ENCODE measurements at regions not wholly inside any gene's neighbourhood (a gene's known extent, or its start where the extent isn't known, plus 50 kb on each side); places are given as distances from the start of the nearest gene placed in this dataset.

DNA sequence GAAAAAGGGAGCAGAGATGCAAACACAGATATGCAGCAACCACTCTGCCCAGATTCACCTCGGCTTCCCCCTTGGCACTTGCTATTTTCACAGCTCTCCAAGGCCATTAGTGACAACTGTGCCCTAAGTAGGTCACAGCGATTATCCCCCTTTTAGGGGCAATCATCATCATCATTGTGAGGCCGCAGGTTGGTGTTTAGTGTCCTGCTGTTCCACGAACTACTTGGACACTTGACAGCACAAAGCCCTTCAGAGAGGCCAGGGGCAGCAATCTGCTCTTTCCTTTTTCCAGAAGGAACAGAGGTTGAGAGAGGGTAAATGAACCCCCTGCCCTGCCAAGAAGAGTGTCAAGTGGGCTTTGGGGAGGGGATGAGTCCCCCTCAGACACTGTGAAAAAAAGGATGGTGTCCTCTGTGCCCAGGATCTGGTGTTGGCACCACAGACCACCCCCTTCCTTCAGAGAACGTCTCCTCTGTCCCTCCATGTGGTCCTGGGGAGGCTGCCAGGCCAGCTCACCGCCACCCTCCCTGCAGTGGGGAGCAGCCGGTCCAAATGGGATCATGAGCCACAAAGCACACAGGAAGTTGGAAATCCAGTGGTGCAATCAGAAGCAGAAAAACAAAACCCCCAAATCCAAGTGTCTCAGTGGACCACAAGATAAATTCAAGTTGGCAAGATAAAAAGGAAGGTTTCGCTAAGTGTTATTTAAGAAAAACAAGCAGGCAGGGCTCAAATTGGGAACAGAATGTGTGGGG is 78.4 kb upstream of the MED9 start:
- DNase-seq = no peak

DNA sequence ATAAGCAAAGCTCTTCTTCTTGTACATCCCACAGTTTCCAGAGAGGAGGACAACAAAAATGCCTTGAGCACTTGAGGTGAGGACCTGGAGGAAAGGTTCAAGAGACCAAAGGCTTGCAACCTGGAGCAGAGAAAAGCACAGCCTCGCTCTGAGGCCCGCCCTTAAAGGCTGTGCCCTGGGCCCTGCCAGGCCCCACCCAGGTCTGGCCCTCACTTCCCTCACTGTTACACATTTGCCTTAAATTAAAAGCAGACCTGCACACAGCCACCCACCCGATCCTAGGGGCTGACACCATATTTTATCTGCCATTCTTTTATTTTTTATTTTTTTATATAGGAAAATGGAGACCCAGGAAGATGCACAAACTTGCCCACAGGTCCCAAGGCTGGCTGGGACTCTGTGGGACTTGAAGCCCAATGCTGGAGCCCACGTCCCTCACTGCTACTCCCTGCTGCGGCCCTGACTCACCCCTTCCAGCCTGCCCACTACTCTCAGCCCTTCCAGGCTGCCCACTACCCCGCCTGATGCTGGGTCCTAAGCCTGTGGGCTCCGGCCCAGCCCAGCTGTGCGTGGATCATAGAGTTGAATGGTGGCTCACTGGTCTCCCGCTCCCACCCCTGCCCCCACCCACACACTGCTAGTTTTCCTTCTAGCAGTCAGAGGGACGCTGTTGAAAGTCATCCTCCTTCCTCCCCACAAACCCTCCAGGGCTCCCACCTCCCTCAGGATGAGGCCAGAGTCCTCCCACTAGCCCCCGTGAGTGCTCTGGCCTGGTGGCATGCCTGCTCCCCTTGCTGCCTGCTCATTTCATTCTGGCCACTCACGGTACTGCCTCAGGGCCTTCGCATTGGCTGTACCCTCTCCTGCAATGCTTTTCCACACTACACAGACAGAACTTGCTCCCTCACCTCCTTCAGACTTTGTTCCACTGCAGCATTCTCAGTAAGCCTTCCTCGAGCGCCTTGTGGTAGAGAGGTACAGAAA is 77.6 kb upstream of the MED9 start:
- no peak for DNase-seq

DNA sequence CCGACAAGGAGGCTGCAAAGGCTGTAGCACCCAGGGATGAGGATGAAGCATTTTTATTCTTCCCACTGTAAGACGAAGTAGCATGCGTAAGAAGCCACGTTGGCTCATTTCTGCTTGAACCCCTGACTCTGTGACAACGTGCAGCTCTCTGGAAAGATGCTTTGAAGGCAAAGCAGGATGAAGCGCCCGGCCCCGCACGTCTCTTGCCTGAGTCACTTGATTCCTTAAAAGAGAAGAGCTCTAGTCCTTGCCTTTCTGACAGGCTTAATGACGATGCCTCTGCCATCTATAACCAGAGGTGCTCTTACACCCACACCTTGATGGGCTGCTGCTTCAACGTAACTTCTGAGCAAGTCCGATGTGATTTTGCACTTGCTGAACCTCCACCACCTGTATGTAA is 76.7 kb upstream of the MED9 start:
- DNase-seq = no peak

DNA sequence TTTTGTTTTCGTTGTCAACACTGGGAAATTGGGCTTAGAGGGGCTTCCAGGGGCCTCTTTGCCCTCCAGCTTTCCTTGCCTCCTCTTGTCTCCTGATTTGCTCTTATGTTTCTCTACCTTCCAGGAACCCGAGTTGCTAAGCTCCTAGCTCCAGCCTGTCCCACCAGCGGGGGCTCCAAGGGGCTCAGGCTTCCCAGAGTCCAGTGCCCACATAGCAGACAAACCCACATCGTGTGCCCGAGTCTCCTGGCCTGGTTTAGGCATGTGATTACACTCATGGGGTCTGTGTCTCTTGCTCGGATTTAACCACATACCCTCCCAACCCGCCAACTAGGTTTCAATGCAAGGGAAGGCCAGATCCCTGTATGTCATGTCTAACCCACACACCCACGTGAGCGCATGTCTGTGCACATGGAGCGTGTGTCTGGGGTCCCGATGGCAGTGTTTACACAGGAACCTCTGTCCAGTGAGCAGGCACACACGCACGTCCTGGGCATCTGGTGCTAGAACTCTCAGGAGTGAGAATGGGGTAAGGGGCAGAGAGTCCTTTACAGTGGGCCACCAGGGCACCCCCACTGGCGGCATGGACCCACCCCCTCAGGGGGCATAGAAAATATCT is 76.1 kb upstream of the MED9 start:
- no peak for DNase-seq

DNA sequence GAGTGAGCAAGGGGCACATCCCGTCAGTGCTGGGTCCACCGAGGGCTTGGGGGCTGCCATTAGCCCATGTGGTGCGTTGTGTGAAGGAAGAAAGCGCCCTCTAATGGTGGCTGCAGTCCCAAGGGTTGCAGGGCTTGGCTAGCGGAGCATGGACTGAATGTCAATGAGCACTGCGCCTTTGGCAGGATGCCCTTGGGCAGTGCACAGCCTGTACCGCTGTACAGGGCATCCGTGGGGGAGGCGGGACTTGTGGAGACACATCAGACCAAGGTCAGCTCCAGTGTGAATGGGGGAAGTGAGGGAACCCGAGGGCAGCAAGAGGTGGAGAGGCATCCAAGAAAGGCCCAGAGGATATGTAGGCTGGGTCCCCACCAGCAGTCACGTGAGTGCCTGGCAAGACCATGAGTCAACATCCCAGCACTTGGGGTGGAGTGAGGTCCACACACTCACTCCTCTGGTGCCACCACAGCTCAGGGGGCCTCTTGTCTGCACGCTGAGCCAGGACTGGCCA is 75.5 kb upstream of the MED9 start:
- DNase-seq = no peak

DNA sequence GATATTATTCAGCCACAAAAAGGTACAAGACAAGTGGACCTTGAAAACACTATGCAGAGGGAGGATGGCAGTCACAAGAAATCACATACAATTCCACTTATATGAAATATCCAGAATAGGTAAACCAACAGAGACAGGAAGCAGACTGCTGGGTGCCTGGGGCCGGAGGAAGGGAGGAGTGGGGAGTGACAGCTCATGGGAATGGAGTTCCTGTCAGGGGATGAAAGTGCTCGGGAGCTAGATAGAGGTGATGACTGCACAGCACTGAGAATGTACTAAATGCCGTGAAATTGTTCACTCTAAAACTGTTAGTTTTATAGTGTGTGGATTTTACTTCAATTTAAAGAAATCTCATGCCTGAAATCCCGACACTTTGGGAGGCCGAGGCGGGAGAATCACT is 74.2 kb upstream of the MED9 start:
- DNase-seq = no peak

DNA sequence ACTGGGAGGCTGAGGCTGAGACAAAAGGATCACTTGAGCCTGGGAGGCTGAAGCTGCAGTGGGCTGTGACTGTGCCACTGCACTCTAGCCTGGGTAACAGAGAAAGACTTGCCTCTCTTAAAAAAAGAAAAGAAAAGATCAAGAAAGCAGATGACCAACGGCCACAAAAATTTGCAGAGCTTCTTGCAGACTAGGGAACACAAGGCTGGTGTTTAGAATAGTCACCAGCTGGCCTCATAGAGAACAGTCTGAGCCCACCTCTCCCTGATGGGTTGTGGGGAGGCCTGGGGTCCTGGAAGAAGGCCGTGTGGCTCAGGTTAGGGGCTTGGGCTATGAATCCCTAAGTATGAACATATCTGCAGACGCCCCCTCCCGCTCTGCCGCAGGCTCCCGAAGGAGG is 73.7 kb upstream of the MED9 start:
- DNase-seq = no peak

DNA sequence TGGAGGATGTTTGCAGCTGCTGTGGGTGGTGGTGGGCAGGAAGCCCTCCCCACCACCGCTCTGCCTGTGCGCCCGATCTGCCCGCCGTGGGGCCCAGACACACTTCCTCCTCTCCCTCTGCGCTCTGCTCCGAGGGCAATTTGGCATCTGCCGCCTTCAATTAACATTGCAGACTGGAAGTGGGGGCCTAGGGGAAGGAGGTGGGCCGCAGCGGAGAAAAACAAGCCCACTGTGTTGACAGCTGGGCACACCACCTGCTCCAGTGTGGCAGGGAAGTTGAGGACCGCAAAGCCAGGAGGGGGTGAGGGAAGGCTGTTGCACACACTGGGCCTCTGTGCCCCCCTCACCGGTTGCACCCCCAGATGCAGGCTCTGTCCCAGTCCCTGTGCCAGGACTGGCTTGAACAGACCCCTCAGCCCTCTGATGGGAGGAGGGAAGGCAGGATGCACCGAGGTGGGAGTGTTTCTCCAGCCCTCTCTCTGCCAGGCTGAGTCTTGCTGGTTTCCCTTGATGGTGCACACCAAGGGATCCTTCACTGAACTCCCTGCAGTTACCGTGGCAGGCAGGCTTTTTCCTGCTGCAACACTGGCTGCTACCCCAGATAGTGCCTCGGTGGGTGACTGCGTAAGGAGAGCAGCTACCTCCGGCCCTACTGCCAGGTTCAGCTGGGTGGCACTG is 72.8 kb upstream of the MED9 start:
- DNase-seq = no peak

DNA sequence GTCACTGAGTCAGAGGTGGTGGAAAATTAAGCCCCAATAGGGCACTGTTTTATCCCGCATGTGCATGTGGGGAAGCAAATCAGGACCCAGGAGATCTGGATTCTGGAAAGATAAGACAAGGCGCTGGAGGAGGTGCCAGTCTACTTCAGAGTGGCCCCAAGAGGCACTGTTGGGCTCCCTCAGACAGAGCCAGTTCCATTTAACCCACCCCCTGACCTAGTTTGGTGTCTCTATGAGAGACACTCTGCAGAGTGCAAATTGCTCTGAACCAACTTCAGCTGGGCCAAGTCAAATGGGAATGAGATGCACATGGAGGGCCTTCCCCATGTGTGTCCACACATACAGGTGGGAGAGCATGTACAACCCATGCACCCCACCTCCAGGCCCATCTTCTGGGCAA is 71.1 kb upstream of the MED9 start:
- DNase-seq = no peak

DNA sequence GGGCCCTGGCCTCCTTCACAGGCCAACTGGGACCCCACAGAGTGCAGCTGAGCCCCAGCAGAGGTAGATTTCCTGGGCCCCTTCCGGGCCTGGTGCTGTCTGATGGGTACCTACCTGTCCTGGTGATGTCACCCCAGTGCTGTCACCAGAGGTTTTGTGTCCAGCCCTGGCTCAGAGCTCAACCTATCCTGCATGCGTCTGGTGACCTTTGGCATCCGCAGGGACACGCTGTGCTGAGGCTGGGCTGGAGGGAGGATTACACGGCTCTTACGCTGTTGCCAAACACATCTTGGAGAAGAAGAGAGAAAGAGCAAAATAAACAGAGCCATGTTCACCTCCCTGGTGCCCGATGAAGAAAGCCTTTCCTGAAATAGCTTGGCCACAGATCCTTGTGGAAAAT is 70.6 kb upstream of the MED9 start:
- no peak for DNase-seq

DNA sequence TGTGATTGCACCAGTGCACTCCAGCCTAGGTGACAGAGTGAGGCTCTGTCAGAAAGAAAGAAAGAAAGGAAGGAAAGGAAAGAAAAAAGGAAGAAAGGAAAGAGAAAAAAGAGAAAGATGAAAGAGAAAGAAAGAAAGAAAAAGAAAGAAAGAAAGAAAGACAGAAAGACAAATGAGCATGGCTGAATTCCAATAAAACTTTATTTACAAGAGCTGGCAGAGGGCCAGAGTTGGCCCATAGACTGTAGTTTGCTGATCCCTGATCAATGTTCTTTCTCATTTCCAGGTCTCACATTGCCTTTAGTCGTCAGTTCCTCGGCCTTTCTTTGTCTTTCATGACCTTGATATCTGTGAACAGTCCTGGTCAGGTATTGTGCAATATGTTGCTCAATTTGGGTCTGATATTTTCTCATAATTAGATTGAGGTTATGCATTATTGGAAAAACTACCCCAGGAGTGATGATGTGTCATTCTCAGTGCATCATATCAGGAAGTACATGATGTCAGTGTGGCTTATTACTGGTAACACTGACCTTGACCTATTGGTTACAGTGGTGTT is 68.5 kb upstream of the MED9 start:
- DNase-seq = no peak

DNA sequence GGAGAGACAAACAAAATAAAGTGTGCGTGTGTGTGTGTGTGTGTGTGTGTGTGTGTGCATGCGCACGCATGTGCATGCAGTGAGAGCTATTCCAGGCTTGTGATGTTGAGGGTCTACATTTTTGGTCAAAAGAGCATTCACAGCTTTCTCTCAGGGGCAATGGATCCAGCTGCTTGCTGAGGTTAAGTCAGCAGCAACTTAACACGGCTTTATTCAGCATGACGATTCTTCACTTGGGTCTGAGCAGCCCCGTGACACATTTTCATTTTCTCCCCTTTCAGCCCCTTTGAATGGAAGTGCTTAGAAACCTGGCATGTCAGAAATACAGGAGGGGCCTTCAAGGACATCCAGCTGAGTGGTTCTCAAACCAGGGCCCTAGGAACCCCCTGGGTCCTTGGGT is 66.4 kb upstream of the MED9 start:
- no peak for DNase-seq

DNA sequence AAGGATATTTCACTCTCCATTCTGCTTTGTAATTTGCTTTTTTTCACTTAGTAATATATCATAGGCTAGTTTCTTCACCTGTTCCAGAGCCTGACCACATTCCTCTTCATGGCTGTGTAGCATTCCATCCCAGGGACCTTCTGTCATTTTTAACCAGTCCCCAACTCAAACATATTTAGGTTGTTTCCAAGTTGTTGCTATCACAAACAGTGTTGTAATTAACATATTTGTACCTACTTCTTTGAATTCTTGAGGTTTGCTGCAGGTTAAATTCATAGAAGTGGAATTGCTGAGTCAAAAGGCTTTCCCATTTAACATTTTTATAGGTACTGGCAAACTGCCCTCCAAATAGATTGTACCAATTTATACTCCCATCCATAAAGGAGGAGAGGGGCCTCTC is 65.1 kb upstream of the MED9 start:
- DNase-seq = no peak

DNA sequence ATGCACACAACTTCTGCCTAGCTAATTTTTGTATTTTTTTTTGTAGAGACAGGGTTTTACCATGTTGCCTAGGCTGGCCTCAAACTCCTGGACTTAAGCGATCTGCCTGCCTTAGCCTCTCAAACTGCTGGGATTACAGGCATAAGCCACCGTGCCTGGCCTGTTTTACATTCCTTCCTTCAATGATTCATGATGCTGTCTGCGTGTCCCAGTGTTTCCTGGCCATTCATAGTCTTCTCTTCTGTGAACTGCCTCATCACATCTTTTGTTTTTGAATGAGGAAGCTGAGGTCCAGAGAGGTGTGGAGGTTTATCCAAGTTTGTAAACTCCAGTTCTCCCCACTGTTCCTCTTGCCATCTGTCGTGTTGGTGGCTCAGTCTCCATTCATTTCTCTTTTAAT is 64.5 kb upstream of the MED9 start:
- DNase-seq = no peak

DNA sequence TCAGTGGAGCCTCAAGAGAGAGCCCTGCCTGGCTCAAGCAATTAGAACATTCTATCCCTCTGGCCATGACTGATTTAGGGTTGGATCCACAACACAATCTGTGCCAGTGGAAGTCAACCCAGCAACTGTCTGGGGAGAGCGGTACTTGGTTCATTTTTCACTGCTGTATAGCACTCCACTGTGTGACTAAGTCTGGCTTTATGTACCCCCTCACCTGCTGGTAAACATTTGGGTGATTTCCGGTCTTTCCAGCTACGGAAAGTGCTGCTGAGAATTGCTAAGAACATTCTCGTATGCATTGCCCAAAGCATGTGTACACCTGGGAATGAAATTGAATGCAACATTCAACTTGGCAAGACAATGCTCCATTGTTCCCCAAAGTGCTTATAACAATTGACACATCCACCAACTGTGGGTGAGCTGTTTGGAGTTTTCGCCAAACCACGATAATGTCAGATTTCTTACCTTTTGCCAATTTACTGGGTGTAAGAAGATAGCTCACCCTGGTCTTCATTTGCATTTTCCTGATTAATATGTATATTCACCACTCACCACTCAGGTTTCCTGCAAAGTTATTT is 63.5 kb upstream of the MED9 start:
- DNase-seq = no peak

DNA sequence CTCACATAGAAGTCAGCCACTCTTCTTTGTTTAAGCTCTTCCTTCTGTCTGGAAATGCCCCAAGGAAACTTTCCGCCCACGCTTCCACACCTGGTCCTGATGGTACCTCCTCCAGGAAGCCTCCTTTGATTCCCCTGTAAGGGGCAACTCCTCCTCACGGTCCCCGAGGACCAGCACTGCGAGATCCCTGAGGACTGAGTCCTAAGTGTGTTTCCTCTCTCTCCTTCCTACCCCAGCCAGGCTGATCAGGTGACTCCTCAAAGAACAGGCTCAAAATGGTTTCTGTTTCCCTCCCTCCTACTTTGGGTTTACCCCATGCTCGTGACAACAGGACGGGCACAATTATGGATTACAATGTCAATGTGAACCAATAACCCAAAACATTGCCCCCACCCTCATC is 63.0 kb upstream of the MED9 start:
- no peak for DNase-seq

DNA sequence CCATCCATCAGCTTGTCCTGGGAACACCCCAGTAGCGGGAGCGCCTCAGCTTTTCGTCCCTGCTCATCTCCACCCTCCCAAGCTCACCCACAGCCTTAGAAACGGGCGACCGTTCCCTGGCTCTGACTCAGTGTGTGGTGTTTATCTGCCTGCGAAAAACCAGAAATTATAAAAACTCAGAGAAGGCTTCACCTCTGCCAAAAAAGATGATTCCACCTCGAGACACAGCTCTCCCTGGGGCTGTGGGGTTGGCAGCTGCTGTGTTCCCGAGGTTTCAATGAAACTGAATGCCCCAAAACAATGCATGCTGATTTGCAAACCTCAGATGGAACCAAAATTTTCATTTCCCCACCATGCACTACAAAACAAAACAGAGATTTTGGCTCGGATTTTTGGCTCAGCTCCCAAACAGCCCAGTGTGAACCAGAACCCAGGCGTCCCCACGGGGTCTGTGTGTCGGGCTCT is 62.4 kb upstream of the MED9 start:
- DNase-seq = no peak

DNA sequence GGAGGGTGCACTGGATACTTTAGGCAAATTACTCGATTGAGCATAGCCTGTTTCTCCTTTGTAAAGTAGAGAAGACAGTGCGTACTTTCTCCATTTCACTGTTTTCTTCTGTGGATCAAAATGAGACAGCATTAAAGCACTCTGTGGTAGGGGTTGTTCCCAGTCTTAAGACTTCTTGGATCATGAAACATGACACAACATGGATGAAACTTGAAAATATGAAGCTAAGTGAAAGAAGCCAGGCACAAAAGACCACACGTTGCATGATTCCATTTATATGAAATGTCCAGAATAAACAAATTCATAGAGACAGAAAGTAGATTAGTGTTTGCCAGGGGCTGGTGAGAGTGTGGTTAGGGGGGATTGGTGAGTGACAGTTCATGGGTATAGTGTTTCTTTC is 61.8 kb upstream of the MED9 start:
- DNase-seq = no peak

DNA sequence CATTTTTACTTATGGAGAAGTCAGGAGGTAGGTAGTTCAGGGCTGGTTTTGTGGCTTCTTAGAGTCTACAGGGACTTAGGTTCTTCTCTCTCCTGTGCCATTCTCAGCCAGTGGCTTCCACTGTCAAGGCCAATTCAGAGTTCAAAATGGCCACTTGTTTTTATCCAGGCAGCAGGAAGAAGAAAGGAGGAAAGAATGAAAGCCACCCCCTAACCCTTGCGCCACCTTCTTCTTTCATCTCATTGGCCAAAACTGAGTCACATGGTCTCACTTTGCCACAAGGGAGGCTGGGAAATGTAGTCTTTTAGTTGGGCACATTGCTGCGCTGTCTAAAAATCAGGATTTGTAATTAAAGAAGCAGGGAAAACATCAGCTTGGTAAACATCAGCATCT is 60.8 kb upstream of the MED9 start:
- DNase-seq = peak; percentile 41

DNA sequence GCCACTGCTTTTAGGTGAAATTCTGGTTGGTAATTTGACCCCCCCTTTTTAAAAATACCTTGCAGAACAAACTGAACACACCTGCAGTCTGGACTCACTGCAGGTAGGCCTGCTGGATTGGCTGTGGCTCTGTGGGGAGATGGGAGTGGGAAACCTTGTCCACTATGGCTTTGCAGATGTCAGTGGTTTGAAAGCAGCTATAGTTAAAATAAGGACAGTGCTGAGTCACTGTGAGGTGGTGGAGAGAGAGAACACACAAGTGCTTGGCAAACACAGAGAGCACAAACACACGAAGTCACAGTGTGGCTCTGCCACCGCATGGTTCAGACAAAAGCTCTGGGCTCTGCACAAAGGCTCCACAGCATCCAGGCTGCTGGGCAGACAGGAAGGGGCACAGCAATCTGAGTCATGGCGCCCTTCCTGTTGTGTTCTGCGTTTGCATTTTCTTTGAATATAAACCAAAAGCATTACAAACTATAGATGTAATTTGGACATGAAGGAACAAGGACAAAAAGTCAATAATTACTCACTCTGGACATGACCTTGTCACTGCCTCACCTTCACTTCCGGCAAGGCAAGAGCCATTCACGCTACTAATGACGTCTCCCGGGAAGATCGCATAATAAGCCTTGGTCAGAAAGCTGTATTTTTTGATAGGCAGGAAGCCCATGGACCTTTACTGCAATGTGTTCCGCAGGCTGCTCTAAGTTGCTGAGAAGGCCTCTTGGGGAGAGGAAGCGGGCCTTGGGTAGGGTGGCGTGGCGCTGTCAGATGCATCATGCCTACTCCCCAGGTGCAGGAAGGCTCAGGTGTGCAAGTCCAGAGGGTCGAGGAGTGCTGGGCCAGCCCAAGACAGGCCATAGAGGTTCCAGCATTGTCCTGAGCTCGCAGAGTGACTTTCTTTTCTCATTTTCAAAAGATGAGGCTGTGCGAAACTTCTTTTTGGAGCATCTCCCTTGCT is 60.1 kb upstream of the MED9 start:
- no peak for DNase-seq

DNA sequence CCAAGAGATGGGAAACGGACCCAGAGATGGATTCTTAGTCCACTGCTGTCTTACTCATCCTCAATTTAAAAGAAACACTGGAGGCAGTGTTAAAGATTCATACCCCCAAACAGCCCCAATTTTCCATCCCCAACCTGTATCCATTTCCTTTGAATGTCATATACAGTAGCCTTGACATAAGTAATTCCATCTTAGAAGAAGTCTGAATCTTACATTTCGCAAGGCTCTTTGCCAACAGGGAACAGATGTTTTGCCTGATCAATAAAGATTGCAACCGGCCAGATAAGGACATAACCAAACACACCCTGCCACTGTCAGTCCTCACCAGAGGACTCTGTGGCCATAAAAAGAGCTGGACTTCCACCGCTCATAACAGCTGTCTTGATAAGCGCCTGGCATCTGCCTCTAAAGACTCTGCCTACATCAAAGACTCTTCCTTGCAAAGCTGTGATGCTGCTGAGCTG is 59.0 kb upstream of the MED9 start:
- no peak for DNase-seq

All from SIG-M5 (cell line).